ENCODE measurements at regions not wholly inside any gene's neighbourhood (a gene's known extent, or its start where the extent isn't known, plus 50 kb on each side); places are given as distances from the start of the nearest gene placed in this dataset.

GRCh38 chr10:78292250-78292981, 258.8 kb downstream of the RPS24 start:
- TF ChIP-seq, protein P1, sequence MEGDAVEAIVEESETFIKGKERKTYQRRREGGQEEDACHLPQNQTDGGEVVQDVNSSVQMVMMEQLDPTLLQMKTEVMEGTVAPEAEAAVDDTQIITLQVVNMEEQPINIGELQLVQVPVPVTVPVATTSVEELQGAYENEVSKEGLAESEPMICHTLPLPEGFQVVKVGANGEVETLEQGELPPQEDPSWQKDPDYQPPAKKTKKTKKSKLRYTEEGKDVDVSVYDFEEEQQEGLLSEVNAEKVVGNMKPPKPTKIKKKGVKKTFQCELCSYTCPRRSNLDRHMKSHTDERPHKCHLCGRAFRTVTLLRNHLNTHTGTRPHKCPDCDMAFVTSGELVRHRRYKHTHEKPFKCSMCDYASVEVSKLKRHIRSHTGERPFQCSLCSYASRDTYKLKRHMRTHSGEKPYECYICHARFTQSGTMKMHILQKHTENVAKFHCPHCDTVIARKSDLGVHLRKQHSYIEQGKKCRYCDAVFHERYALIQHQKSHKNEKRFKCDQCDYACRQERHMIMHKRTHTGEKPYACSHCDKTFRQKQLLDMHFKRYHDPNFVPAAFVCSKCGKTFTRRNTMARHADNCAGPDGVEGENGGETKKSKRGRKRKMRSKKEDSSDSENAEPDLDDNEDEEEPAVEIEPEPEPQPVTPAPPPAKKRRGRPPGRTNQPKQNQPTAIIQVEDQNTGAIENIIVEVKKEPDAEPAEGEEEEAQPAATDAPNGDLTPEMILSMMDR (conservative IDR thresholded peaks at IDR 0.05; ENCODE audit: low read depth, low read length) = no peak
- TF ChIP-seq EZH2 (IDR thresholded peaks at IDR 0.05; ENCODE audit: low read length, unreplicated experiment) = no peak

Measured in PC-3 (cell line).